Tibial artery (tissue), 4 donors: ENCODE measurements at regions not wholly inside any gene's neighbourhood (a gene's known extent, or its start where the extent isn't known, plus 50 kb on each side); places are given as distances from the start of the nearest gene placed in this dataset.

Experiments used
- DNase-seq, 2 donors: peaks; one replicate each; pipeline ENCODE4 v3.0.0-alpha.2; 2019
- H3K27ac ChIP-seq, 2 donors: fragments of 200-600 bp; sonication (generic) in 1 of 2; 1 replicate in 1 of 2; 2 replicates in 1 of 2; pipeline ENCODE4 v1.5.1; 2018 to 2019; ENCODE audit warnings: mild to moderate bottlenecking in 1 of 2
- H3K27me3 ChIP-seq, 2 donors: fragments of 200-600 bp; sonication (generic) in 1 of 2; one replicate each; pipeline versions ENCODE4 v1.5.1 to v1.6.0; 2016 to 2019
- H3K36me3 ChIP-seq, 3 donors: fragments of 200-600 bp; sonication (generic) in 2 of 3; one replicate each; pipeline ENCODE4 v1.5.1; 2016 to 2019; ENCODE audit warnings: mild to moderate bottlenecking in 2 of 3
- H3K4me1 ChIP-seq, 4 donors: fragments of 200-600 bp; sonication (generic) in 2 of 4; 1 replicate in 3 of 4; 2 replicates in 1 of 4; pipeline ENCODE4 v1.5.1; 2016 to 2019
- H3K4me3 ChIP-seq, 2 donors: fragments of 200-600 bp; sonication (generic) in 1 of 2; 1 replicate in 1 of 2; 2 replicates in 1 of 2; pipeline ENCODE4 v1.5.1; 2018 to 2019; ENCODE audit warnings: mild to moderate bottlenecking in 2 of 2
- H3K9me3 ChIP-seq, 3 donors: fragments of 200-600 bp; sonication (generic) in 1 of 3; one replicate each; pipeline ENCODE4 v1.5.1; 2016 to 2019
- intact Hi-C: fragments of 100-400 bp; cut with DNase I; formaldehyde crosslinking; loops from one replicate; pipeline ENCODE4 v1.15.0; 2023; ENCODE audit warnings: low total_unique reads
- TF ChIP-seq, protein P1 (sequence below), 2 experiments: fragments of 200-600 bp in 1 of 2; fragments of 450-650 bp in 1 of 2; IDR thresholded peaks; one replicate each; pipeline ENCODE4 v1.5.1; 2017 to 2019; ENCODE audit warnings: antibody characterized with exemption in 2 of 2, mild to moderate bottlenecking in 1 of 2, moderate library complexity in 1 of 2

DNA sequence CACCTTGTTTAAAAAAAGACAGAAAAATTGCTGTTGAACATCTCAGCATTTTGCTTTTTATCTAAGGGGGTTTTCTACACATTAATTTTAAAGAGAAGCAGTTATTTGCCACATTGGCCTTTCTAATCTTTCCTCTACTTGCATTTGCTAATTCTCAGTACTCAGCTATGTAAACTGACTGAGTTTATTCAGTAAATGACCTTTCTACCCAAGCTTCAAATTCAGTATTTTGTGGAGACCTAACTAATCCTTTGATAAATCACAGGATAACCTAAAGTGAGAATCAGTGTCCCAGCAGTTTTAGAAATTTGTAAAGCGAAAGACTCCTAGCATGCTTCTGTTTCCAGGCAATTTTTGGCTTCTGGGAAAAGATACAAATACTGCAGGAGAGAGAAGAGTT is 288.4 kb downstream of the ASXL3 start:
- intact Hi-C loops, result no loop called here
- no peak overlapping the region for H3K27ac ChIP-seq
- TF ChIP-seq, protein P1, sequence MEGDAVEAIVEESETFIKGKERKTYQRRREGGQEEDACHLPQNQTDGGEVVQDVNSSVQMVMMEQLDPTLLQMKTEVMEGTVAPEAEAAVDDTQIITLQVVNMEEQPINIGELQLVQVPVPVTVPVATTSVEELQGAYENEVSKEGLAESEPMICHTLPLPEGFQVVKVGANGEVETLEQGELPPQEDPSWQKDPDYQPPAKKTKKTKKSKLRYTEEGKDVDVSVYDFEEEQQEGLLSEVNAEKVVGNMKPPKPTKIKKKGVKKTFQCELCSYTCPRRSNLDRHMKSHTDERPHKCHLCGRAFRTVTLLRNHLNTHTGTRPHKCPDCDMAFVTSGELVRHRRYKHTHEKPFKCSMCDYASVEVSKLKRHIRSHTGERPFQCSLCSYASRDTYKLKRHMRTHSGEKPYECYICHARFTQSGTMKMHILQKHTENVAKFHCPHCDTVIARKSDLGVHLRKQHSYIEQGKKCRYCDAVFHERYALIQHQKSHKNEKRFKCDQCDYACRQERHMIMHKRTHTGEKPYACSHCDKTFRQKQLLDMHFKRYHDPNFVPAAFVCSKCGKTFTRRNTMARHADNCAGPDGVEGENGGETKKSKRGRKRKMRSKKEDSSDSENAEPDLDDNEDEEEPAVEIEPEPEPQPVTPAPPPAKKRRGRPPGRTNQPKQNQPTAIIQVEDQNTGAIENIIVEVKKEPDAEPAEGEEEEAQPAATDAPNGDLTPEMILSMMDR (IDR thresholded peaks at IDR 0.05), result no peak
- H3K4me1 ChIP-seq, result no peaks in the 10 kb centered on the region
- DNase-seq, result no peak
- H3K4me3 ChIP-seq, result no peak overlapping the region
- peaks cover 0 to 10% (median 8%) of the 10 kb centered on the region in 3 donors for H3K9me3 ChIP-seq
- no peaks in the 10 kb centered on the region for H3K27me3 ChIP-seq
- no peaks in the 10 kb centered on the region for H3K36me3 ChIP-seq

DNA sequence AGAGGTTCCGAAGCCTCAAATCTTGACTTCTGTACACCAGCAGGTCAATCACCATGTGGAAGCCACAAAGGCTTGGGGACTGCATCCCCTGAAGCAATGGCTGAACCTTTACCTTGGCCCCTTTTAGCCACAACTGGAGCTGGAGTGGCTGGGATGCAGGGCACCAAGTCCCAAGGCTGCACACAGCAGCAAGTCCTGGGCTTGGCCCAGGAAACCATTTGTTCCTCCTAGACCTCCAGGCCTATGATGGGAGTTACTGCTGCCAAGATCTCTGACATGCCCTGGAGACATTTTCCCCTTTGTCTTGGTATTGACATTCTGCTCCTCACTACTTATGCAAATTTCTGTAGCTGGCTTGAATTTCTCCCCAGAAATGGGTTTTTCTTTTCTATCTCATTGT is 285.9 kb downstream of the ASXL3 start:
- no peak overlapping the region for H3K4me3 ChIP-seq
- H3K36me3 ChIP-seq, result no peaks in the 10 kb centered on the region
- no peak for DNase-seq
- intact Hi-C loops, result no loop called here
- TF ChIP-seq, protein P1 (IDR thresholded peaks at IDR 0.05), result no peak
- peaks cover 0 to 10% (median 8%) of the 10 kb centered on the region in 3 donors for H3K9me3 ChIP-seq
- no peaks in the 10 kb centered on the region for H3K27me3 ChIP-seq
- no peak overlapping the region for H3K27ac ChIP-seq
- H3K4me1 ChIP-seq, result no peaks in the 10 kb centered on the region

DNA sequence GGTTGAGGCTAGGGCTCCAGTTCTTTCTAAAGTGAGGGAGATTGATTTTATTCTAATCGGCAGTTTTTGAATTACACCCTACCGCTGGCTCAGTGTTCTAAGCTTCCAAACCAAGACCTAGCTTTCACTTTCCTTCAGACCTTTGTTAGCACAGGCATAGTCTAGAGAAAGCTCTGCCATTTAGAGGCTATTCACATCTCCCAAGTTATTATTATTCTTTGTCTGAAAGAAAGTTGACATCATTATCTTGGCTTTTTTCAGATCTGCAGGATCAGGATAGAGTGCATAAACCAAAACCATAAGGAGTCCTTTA is 276.8 kb downstream of the ASXL3 start:
- intact Hi-C loops, result no loop called here
- Histone ChIP-seq H3K9me3 (no peaks in the 10 kb centered on the region), H3K27me3 (no peaks in the 10 kb centered on the region), H3K4me1 (no peaks in the 10 kb centered on the region), H3K36me3 (no peaks in the 10 kb centered on the region), H3K4me3 (no peak overlapping the region), H3K27ac (no peak overlapping the region)
- TF ChIP-seq, protein P1 (IDR thresholded peaks at IDR 0.05), result no peak
- no peak for DNase-seq

DNA sequence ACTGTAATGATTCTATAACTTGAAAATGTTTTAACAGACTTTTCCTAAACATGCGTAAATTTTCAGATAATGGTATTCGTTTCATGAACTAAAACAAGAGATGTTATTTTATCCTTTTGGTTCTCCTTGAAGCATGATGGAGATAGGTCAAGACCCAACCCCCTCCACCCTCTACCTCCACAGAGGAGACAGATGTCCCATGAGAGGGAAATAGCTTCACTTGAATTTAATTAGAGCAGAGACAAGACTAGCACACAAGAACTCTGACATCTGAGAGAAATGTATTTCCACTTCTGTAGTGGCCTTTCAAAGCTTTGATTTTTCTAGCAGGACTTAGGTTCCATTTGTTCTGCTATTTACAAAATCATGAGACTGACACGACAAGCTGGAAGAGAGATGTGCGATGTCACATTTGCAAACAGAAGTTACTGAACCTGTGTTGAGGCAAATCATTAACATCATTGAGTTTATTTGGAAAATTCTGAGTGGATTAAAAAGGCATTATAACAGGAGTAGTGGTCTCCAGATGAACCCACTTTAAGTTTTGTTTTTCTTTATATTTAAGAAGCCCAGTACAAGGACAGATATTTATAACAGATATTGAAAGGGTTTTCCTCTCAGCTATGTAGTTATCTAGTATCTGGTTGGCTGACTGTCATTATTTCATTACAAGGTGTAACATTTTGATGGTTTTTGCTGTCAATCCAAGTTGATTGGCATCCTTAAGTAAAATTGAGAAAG is 276.2 kb downstream of the ASXL3 start:
- no peak for DNase-seq
- Histone ChIP-seq H3K4me1 (no peaks in the 10 kb centered on the region), H3K27me3 (no peaks in the 10 kb centered on the region), H3K9me3 (no peaks in the 10 kb centered on the region), H3K36me3 (no peaks in the 10 kb centered on the region), H3K27ac (no peak overlapping the region), H3K4me3 (no peak overlapping the region)
- intact Hi-C loops, result no loop called here
- TF ChIP-seq, protein P1 (IDR thresholded peaks at IDR 0.05), result no peak

DNA sequence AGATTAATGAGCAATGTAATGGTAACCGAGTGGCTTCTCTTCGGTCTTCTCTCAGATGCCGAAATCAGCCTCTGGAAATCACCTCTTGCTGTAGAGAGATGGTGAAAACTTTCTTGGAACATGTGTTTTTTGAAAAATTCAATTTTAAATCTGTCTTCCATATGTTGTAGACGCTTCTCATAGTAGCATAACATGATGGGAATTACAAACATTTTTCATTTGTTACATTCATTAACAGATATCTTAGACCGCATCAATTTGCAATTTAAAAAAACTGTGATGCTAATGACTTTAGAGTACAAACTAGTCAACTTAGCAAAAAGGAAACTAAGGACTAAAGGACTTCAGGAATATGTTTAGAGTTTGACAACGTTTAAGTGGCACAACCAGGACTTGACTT is 275.2 kb downstream of the ASXL3 start:
- intact Hi-C loops, result no loop called here
- Histone ChIP-seq H3K27me3 (no peaks in the 10 kb centered on the region), H3K4me3 (no peak overlapping the region), H3K27ac (no peak overlapping the region), H3K4me1 (no peaks in the 10 kb centered on the region), H3K36me3 (no peaks in the 10 kb centered on the region), H3K9me3 (no peaks in the 10 kb centered on the region)
- TF ChIP-seq, protein P1 (IDR thresholded peaks at IDR 0.05), result no peak
- no peak for DNase-seq
